IMR-90 (cell line): ENCODE measurements at regions not wholly inside any gene's neighbourhood (a gene's known extent, or its start where the extent isn't known, plus 50 kb on each side); places are given as distances from the start of the nearest gene placed in this dataset.

Source experiments
- ATAC-seq: fragments of 200-7000 bp; cut with Tn5 transposase; 2 replicates; pipeline ENCODE4 v1.9.1; 2020; ENCODE audit warnings: low read depth, mild to moderate bottlenecking, moderate library complexity
- BruUV-seq: library from RNA; stranded (reverse); fragments of 400-500 nt; replicated peaks from 2 replicates; lab custom pipeline; 2021; lab: Mats Ljungman, UMichigan
- CTCF ChIA-PET: fragments of 300-600 bp; formaldehyde crosslinking; extraction: SDS; loops from one replicate; lab custom pipeline; 2021; ENCODE audit warnings: antibody characterized with exemption; lab: Yijun Ruan, JAX
- POLR2A ChIA-PET: fragments of 300-600 bp; sonication (Branson Sonifier 250); formaldehyde crosslinking; loops from one replicate; lab custom pipeline; 2022; ENCODE audit warnings: antibody characterized with exemption; ENCODE audit not compliant: unreplicated experiment; lab: Charles Lee
- DNase-seq: peaks from one replicate; pipeline ENCODE4 v3.0.0; 2013
- H2AFZ ChIP-seq: replicated peaks from 2 replicates; pipeline ENCODE3; 2013; ENCODE audit warnings: low read length, mild to moderate bottlenecking; ENCODE audit not compliant: poor library complexity
- H2AK5ac ChIP-seq: 2 replicates; pipeline ENCODE4 v1.6.1; 2013; ENCODE audit warnings: low read depth, low read length, inconsistent platforms
- H2AK9ac ChIP-seq: replicated peaks from 2 replicates; pipeline ENCODE3; 2013; ENCODE audit warnings: mild to moderate bottlenecking, low read depth, low read length, moderate library complexity; ENCODE audit not compliant: poor library complexity
- H2BK120ac ChIP-seq: 2 replicates; pipeline ENCODE4 v1.6.1; 2013; ENCODE audit warnings: low read depth, low read length, inconsistent platforms
- H2BK15ac ChIP-seq: 3 replicates; pipeline ENCODE4 v1.6.1; 2013; ENCODE audit warnings: low read depth, low read length, inconsistent platforms
- H2BK20ac ChIP-seq: 2 replicates; pipeline ENCODE4 v1.6.1; 2013; ENCODE audit warnings: low read depth, mild to moderate bottlenecking, inconsistent platforms, low read length, moderate library complexity
- H2BK5ac ChIP-seq: 2 replicates; pipeline ENCODE4 v1.6.1; 2013; ENCODE audit warnings: mild to moderate bottlenecking, low read depth, low read length, inconsistent platforms; ENCODE audit not compliant: poor library complexity, severe bottlenecking
- H3K14ac ChIP-seq: replicated peaks from 2 replicates; pipeline ENCODE4 v1.6.1; 2013; ENCODE audit warnings: low read depth, low read length, inconsistent platforms
- H3K18ac ChIP-seq: 2 replicates; pipeline ENCODE4 v1.6.1; 2013; ENCODE audit warnings: low read depth, low read length, control low read depth
- H3K23ac ChIP-seq: 2 replicates; pipeline ENCODE4 v1.6.1; 2013; ENCODE audit warnings: low read depth, low read length, inconsistent platforms
- H3K27ac ChIP-seq: 2 replicates; pipeline ENCODE4 v1.5.1; 2013; ENCODE audit warnings: mild to moderate bottlenecking, control low read depth, low read length; ENCODE audit not compliant: insufficient read depth
- H3K27me3 ChIP-seq: 2 replicates; pipeline ENCODE4 v1.6.1; 2013; ENCODE audit warnings: low read length; ENCODE audit not compliant: control insufficient read depth, insufficient read depth
- H3K36me3 ChIP-seq: 2 replicates; pipeline ENCODE4 v1.6.1; 2013; ENCODE audit warnings: low read length, mixed read lengths; ENCODE audit not compliant: control insufficient read depth, insufficient read depth
- H3K4ac ChIP-seq: 2 replicates; pipeline ENCODE4 v1.6.1; 2013; ENCODE audit warnings: low read depth, low read length, inconsistent platforms
- H3K4me1 ChIP-seq: 2 replicates; pipeline ENCODE4 v1.6.1; 2013; ENCODE audit warnings: low read length, mixed read lengths; ENCODE audit not compliant: control insufficient read depth, insufficient read depth
- H3K4me2 ChIP-seq: 2 replicates; pipeline ENCODE4 v1.6.1; 2013; ENCODE audit warnings: low read depth, mild to moderate bottlenecking, control low read depth, low read length, moderate library complexity
- H3K4me3 ChIP-seq: 2 replicates; pipeline ENCODE4 v1.5.1; 2013; ENCODE audit warnings: low read depth, mild to moderate bottlenecking, control low read depth, low read length, moderate library complexity; ENCODE audit not compliant: insufficient read depth
- H3K56ac ChIP-seq: 2 replicates; pipeline ENCODE4 v1.6.1; 2013; ENCODE audit warnings: low read length, inconsistent platforms; ENCODE audit not compliant: insufficient read depth; ENCODE audit errors: extremely low read depth
- H3K79me1 ChIP-seq, 2 experiments: 2 replicates each; pipeline ENCODE4 v1.6.1; 2013; ENCODE audit warnings: low read length in 2 of 2, inconsistent platforms in 1 of 2, low read depth in 1 of 2
- H3K9ac ChIP-seq: 2 replicates; pipeline ENCODE4 v1.6.1; 2013; ENCODE audit warnings: low read depth, low read length, control low read depth
- H3K9me1 ChIP-seq: 2 replicates; pipeline ENCODE4 v1.6.1; 2013; ENCODE audit warnings: low read length, inconsistent platforms; ENCODE audit not compliant: insufficient read depth
- H3K9me3 ChIP-seq: 2 replicates; pipeline ENCODE4 v1.6.1; 2013; ENCODE audit warnings: low read length; ENCODE audit not compliant: control insufficient read depth, insufficient read depth
- H4K20me1 ChIP-seq: 2 replicates; pipeline ENCODE4 v1.6.1; 2013; ENCODE audit warnings: low read length, inconsistent platforms; ENCODE audit not compliant: insufficient read depth
- H4K5ac ChIP-seq: 2 replicates; pipeline ENCODE4 v1.6.1; 2013; ENCODE audit warnings: mild to moderate bottlenecking, low read depth, low read length, control low read depth
- H4K8ac ChIP-seq, 2 experiments: 2 replicates each; pipeline ENCODE4 v1.6.1; 2013; ENCODE audit warnings: low read depth in 2 of 2, low read length in 2 of 2, control low read depth in 1 of 2, inconsistent platforms in 1 of 2
- H4K91ac ChIP-seq: 2 replicates; pipeline ENCODE4 v1.6.1; 2013; ENCODE audit warnings: low read depth, low read length, inconsistent platforms; ENCODE audit not compliant: insufficient read depth
- CEBPB ChIP-seq: IDR thresholded peaks from 2 replicates; pipeline ENCODE4 v1.6.1; 2012; ENCODE audit warnings: low read depth, low read length, improper control_type of control experiment
- MAFK ChIP-seq: IDR thresholded peaks from 2 replicates; pipeline ENCODE4 v1.6.1; 2012; ENCODE audit warnings: low read depth, low read length, improper control_type of control experiment
- NFE2L2 ChIP-seq: fragments of 150-350 bp; IDR thresholded peaks from 2 replicates; pipeline ENCODE4 v1.6.1; 2016; ENCODE audit warnings: low read depth, mild to moderate bottlenecking, low read length
- POLR2A ChIP-seq: IDR thresholded peaks from 2 replicates; pipeline ENCODE4 v1.6.1; 2012; ENCODE audit warnings: mild to moderate bottlenecking, low read depth, low read length
- RAD21 ChIP-seq: IDR thresholded peaks from 2 replicates; pipeline ENCODE4 v1.6.1; 2012; ENCODE audit warnings: low read length, improper control_type of control experiment
- RCOR1 ChIP-seq: IDR thresholded peaks from 2 replicates; pipeline ENCODE4 v1.6.1; 2012; ENCODE audit warnings: mild to moderate bottlenecking, low read length, improper control_type of control experiment; ENCODE audit not compliant: insufficient replicate concordance
- WGBS, 2 experiments: methylation state at CpG; one replicate each; pipeline versions ENCODE4 v1.1.5 to v1.1.7; 2013; ENCODE audit warnings: missing lambda C conversion rate in 2 of 2; ENCODE audit not compliant: insufficient read length in 1 of 2; ENCODE audit errors: extremely low coverage in 2 of 2; 5-methylcytosine and 5-hydroxymethylcytosine counted together
- dilution Hi-C: fragments of 300-500 bp; cut with HindIII; formaldehyde crosslinking; loops from one replicate; pipeline ENCODE4 v1.14.3; 2018; ENCODE audit warnings: low sequenced_read_pairs; ENCODE audit not compliant: unreplicated experiment
- in situ Hi-C: fragments of 300-500 bp; cut with MboI; formaldehyde crosslinking; loops from 3 replicates; pipeline ENCODE4 v1.14.3; 2019; ENCODE audit warnings: low sequenced_read_pairs, inconsistent platforms, mixed read lengths
- intact Hi-C: fragments of 100-400 bp; cut with micrococcal nuclease; formaldehyde crosslinking; loops from 2 replicates; pipeline ENCODE4 v1.10.0; 2022
- TF ChIP-seq, protein P1 (sequence below): conservative IDR thresholded peaks from 2 replicates; pipeline ENCODE4 v1.5.1; 2012; ENCODE audit warnings: mild to moderate bottlenecking, low read depth, low read length, improper control_type of control experiment
- TF ChIP-seq, protein P2 (sequence below): fragments of 150-350 bp; IDR thresholded peaks from 2 replicates; pipeline ENCODE4 v1.6.1; 2017; ENCODE audit warnings: mild to moderate bottlenecking, antibody characterized with exemption, low read length, low read depth

DNA sequence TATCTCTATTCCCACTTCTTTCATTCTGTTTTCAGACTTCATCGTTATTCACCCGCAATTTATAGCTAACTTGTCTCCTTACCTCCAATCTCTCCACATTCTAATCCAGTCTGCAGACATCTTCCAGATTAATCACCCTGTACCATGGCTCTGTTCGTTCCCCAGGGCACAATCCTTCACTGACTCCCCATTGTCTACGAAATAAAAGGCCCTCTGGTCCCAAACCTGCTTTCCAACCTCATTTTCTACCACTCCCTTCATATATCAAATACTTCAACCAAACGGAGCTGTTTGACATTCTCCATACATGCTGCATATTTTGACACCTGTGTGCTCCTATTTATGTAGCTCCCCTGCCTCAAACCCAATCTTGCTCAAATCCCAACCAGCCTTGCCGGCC, 1720.6 kb upstream of the WWC1 start:
- no peak overlapping the region for H2BK5ac ChIP-seq
- H4K20me1 ChIP-seq: no peaks in the 10 kb centered on the region
- no peak overlapping the region for H3K56ac ChIP-seq
- H3K36me3 ChIP-seq: no peaks in the 10 kb centered on the region
- no peaks in the 10 kb centered on the region for H3K79me1 ChIP-seq
- no peaks in the 10 kb centered on the region for H3K4me1 ChIP-seq
- H2AFZ ChIP-seq: no peak overlapping the region
- intact Hi-C loops (no loop called here), in situ Hi-C loops (no loop called here), dilution Hi-C loops (no loop called here)
- H3K9ac ChIP-seq: no peak overlapping the region
- no peak overlapping the region for H3K4ac ChIP-seq
- no peak overlapping the region for H3K27ac ChIP-seq
- no peaks in the 10 kb centered on the region for H3K9me1 ChIP-seq
- TF ChIP-seq RAD21 (no peak), NFE2L2 (no peak), MAFK (no peak), POLR2A (no peak), CEBPB (no peak), RCOR1 (no peak)
- TF ChIP-seq, protein P1, sequence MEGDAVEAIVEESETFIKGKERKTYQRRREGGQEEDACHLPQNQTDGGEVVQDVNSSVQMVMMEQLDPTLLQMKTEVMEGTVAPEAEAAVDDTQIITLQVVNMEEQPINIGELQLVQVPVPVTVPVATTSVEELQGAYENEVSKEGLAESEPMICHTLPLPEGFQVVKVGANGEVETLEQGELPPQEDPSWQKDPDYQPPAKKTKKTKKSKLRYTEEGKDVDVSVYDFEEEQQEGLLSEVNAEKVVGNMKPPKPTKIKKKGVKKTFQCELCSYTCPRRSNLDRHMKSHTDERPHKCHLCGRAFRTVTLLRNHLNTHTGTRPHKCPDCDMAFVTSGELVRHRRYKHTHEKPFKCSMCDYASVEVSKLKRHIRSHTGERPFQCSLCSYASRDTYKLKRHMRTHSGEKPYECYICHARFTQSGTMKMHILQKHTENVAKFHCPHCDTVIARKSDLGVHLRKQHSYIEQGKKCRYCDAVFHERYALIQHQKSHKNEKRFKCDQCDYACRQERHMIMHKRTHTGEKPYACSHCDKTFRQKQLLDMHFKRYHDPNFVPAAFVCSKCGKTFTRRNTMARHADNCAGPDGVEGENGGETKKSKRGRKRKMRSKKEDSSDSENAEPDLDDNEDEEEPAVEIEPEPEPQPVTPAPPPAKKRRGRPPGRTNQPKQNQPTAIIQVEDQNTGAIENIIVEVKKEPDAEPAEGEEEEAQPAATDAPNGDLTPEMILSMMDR: no peak
- TF ChIP-seq, protein P2, sequence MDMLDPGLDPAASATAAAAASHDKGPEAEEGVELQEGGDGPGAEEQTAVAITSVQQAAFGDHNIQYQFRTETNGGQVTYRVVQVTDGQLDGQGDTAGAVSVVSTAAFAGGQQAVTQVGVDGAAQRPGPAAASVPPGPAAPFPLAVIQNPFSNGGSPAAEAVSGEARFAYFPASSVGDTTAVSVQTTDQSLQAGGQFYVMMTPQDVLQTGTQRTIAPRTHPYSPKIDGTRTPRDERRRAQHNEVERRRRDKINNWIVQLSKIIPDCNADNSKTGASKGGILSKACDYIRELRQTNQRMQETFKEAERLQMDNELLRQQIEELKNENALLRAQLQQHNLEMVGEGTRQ: no peak
- 29% methylated on average over 5 of the region's 6 CpGs; no CpG with 5 or more reads in 1 of the 2 experiments for WGBS, 2 experiments
- no peak overlapping the region for H2AK9ac ChIP-seq
- H2BK15ac ChIP-seq: no peak overlapping the region
- H3K4me3 ChIP-seq: no peak overlapping the region
- POLR2A ChIA-PET: no interaction called here
- no peak overlapping the region for H4K5ac ChIP-seq
- DNase-seq: no peak
- no peak overlapping the region for H3K4me2 ChIP-seq
- no peak for ATAC-seq
- no peak overlapping the region for H3K23ac ChIP-seq
- CTCF ChIA-PET: no interaction called here
- H2AK5ac ChIP-seq: no peak overlapping the region
- no peak overlapping the region for H3K14ac ChIP-seq
- H2BK20ac ChIP-seq: no peak overlapping the region
- H3K18ac ChIP-seq: no peak overlapping the region
- no peak overlapping the region for H4K8ac ChIP-seq
- no peak overlapping the region for H4K91ac ChIP-seq
- BruUV-seq: no TSS peak
- H3K27me3 ChIP-seq: no peaks in the 10 kb centered on the region
- H3K9me3 ChIP-seq: peaks cover 11% of the 10 kb centered on the region
- no peak overlapping the region for H2BK120ac ChIP-seq
